GM08714 (cell line): ENCODE measurements at regions not wholly inside any gene's neighbourhood (a gene's known extent, or its start where the extent isn't known, plus 50 kb on each side); places are given as distances from the start of the nearest gene placed in this dataset.

Experiments
- H3K4me3 ChIP-seq: fragments of 200-500 bp; sonication (Bioruptor generic); 2 replicates; pipeline ENCODE4 v1.5.1; 2014; ENCODE audit warnings: mild to moderate bottlenecking, low read length, inconsistent platforms
- ZNF274 ChIP-seq: IDR thresholded peaks from 2 replicates; pipeline ENCODE4 v1.6.1; 2012; ENCODE audit warnings: mild to moderate bottlenecking, low read depth, low read length

DNA sequence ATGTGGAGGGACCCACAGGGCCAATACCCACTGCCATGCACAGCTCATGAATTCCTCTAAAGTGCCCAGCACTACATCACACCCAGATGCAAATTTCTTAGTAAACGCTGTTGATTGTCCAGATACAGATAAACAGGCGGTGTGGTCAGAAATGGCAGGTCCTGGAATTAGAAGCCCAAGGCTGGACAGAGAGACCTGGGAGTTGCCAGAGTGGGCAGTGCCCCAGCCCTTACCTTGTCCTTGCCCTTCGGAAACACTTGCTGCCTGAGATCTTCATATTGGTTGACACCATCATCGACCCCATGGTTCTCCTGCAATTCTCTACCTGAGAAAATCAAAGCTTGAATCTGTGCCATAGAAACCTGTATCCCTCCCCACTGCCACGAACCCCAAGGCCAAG lies 149.3 kb upstream of the ETV3 start:
- no peak overlapping the region for H3K4me3 ChIP-seq
- TF ChIP-seq ZNF274: no peak

DNA sequence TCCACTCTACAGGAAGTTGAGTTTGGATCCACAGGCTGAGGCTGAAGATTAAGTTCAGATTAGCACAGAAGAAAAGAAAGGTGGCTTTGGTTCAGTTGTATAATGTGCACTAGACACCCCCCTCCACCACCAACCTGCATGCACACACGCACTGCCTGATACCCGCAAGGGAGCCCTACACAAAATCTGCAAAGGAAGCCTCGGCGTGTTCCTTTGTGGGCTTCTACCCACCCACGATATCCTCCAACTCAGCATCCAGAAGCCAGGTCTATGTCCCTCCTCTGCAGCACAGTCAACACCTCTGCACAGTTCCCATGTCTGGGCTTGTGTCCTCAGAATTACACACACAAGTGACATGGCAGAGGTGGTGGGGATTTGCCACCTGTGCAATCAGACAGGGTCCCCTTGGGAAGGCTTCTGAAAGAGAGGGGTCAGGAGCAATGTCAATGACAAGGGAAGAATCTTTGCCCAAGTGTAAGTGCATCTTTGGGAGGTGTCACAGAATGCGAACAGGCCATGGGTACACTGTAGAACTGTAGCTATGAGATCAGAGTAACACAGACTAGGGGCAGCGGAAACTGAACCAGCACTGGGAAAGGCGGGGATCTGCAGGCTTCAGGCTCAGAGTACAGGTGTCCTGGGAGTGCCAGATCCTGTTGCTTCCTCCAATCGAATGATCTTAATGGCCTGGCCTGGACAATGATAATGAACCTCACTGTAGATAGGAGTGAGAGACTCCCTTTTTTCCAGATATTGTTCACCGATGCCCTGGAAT lies 148.6 kb upstream of the ETV3 start:
- TF ChIP-seq ZNF274: no peak
- no peak overlapping the region for H3K4me3 ChIP-seq

DNA sequence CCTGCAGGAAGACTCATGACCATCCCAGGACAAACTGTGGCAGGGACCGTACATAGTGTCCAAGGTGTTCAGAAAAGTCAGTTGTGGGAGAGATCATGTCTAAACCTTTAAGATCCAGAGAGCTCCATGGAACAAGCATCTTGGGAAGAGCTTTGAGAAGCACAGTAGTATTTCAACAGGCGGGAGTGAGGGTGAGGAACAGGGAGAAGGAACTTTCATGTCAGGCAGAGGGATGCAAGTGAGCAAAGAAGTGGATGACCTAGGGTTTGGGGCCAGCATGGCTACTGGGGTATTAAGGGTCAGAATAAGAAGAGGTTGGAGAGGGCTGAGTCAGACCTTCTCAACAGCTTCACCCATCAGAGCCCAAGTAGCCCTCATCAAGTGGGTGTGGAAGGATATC lies 147.9 kb upstream of the ETV3 start:
- no peak for TF ChIP-seq ZNF274
- H3K4me3 ChIP-seq: no peak overlapping the region

DNA sequence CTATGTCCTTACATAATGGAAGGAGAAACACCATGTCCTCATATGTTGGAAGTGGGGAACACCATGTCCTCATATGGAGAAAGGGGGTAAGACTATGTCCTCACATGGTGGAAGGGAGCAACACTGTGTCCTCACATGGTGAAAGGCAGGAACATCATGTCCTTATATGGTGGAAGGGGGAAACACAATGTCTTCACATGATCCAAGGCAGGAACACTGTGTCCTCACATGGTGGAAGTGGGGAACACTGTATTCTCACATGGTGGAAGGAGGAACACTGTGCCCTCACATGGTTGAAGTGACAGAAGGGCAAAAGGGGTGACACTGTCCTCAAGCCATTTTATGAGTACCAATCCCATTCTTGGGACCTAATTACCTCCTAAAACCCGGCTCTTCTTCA lies 146.3 kb upstream of the ETV3 start:
- no peak overlapping the region for H3K4me3 ChIP-seq
- TF ChIP-seq ZNF274: no peak

DNA sequence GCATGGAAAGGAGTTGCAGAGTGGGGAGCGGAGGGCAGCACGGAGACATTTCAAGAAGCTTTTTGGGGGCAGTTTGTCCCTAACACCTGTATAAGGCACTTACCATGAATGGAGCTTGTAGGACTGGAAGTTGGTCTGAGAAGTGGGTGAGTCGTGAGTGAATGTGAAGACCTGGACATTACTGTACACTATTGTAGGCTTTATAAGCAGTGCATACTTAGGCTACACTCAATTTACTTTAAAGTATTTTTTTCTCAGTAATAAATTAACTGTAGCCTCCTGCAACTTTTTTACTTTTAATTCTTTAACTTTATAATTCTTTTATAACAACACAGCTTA lies 141.6 kb upstream of the ETV3 start:
- no peak overlapping the region for H3K4me3 ChIP-seq
- no peak for TF ChIP-seq ZNF274

DNA sequence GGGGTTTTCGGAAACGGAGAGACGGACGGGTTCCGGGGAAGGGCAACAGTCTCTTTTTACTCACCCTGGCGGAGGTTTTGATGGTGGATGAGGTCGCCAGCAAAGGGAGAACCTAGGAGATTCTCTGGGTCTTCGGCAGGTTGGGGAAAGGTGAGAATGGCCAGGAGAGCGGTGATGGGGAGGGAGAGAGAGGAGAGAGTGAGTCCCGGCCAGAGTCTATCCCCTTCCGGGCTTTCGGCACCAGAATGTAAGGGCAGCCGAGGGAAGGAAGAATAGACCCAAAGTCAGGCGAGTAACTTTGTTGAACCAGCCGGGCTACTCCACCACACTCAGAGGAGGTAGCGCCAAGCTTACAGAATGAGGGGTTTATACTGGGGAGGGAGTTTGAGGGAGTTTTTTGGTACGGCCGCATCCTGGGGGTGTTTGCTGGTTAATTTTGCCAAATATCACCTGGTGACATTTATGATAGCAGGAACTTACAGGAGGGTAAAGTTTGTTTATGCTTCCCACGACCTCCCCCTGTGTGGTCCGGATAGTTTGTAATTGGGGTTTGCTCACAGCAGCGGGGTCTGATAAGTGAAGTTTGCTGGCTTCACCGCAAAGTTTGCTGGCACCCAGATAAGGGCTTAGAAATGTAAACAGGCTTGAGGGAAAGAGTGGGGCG lies 141.1 kb upstream of the ETV3 start:
- no peak overlapping the region for H3K4me3 ChIP-seq
- no peak for TF ChIP-seq ZNF274

DNA sequence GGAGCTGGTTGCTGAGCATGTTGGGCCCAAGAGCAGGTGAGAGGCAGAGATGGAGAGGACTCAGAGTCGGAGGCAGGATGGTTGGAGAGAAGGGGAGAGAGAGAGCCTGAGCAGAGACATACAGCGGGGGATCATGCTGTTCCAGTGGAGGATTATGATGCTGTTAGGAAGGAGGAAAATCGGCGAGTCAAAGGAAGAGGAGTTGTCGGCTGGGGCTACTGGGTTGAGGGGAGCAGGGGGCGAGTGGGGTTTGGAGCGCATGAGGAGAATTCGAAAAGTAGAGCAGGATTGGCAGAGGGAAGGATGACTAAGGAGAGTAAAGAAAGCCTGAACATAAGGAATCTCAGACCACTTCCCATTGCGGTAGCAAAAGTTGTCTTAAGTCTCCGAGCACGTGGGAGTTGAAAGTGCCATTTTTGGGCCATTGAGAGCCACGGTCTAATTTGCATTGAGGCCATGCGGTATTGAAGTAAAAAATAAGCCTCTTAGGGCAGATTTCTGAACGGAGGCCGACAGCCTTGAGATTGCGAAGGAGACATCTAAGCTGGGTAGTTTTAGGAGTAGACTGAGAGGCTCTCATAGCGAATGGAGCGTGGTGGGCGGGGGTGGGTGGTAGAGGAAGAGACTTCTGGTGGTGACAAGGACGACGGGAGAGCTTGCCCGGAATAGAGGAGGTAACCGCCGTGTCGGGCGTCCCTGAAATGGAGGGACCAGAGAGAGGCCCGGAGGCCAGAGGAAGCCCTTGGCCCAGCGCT lies 140.4 kb upstream of the ETV3 start:
- no peak overlapping the region for H3K4me3 ChIP-seq
- no peak for TF ChIP-seq ZNF274

DNA sequence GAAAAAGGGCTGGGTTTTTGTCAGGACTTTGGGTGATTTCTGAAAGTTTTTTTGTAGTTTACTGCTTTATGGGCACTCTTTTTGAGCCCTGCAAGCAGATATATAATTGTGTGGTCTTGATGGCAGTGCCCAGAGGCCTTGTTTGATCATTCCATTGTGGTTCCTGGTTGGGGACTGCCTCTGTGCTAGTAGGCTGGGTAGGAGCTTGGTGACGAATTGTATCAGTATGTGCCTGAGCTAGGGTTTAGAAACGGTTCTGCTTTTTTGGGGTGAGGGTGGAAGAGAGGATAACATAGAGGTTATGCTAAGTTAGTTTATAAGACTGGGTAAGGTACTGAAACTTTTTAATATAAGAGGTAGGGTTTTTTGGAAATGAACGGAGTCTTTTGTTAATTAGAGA lies 139.7 kb upstream of the ETV3 start:
- no peak overlapping the region for H3K4me3 ChIP-seq
- TF ChIP-seq ZNF274: no peak

DNA sequence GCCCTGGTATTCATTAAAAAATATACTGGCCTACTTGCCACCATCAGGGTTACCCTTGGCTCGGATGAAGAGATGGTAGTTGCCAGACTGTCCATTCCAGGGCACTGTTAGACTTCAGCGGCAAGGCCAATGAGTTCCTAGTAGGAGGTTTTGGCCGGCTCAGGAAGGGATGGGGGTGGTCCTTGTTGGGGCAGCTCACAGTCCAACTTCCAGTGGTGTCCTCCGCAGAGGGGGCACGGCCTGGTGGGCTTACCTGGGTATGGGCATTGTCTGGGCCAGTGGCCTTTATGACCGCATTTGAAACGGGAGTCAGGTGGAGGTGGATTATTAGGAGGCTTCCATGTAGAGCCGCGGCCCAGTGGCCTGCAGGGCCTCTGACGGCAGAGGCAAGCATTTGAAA lies 139.1 kb upstream of the ETV3 start:
- no peak for TF ChIP-seq ZNF274
- no peak overlapping the region for H3K4me3 ChIP-seq

DNA sequence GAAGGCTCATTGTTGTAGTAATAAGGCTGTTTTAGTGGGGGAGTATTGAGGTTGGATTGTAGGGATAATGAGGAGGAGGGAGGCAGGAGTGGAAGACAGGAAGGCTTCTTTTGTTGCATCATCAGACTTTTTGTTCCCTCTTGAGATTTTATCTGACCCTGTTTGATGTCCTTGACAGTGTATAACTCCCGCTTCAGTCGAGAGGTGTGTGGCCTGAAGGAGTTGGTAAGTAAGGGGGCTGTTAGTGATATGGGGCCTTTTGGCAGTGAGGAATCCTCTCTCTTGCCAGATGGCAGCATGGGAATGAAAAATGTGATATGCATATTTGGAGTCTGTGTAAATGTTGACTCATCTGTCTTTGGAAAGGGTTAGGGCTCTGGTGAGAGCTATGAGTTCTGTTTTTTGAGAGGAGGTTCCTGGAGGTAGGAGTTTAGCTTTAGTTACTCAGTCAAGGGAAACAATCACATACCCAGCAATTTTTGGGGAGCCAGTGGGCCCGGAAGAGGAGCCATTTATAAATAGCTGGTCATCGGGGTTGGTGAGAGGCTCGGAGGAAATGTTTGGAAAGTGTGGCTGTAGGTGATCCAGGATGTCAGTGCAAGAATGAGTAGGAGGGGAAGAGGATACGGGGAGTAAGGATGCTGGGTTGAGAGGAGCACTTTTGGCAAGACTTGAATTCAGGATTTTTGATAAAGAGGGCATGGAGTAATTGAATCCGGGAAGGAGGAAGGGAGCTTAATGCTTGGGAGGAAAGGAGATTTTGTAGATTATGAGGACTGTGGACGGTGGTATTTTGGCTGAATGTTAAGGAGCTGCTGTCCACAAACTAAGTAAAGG lies 136.7 kb upstream of the ETV3 start:
- no peak for TF ChIP-seq ZNF274
- H3K4me3 ChIP-seq: no peak overlapping the region

DNA sequence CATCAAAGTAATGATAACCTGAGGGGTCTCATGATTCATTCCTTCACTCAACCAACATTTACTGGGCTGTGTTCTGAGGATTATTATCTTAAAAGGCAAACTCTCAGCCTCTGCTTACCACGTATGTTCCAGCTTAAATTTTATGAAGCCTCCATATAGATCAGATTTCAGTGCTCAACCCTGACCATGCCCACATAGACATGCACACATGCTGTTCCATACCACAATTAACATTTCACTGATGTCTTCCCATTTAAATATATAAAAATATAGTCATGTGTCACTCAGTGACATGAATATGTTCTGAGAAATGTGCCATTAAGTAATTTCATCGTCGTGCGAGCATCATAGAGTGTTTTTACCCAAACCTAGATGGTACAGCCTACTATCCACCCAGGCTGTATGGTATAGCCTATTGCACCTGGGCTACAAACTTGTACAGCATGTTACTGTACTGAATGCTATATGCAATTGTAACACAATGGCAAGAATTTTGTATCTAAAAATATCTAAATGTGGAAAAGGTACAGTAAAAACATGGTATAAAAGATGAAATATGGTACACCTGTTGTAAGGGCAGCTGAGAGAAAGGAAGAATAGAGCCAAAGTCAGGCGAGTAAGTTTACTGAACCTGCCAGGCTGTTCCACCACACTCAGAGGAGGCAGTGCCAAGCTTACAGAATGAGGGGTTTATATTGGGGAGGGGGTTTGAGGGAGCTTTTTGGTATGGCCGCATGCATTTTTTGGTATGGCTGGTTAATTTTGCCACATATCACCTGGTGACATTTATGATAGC lies 134.7 kb upstream of the ETV3 start:
- TF ChIP-seq ZNF274: no peak
- no peak overlapping the region for H3K4me3 ChIP-seq

DNA sequence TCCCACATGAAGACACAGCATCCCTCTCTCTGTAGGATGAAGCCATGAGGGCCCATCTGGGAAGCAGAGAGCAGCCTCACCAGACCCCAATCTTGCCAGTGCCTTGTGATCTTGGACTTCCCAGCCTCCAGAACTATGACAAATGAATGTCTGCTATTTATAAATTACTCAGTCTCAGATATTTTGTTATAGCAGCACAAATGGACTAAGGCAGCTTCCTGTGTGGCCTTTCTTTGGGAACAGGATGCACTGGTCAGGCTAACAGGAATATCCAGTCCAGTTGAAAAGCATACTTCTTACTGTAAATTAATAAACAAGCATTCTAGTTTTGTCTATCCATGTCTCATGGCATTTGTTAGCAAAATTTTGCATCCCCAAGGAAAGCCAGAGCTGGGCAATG lies 134.1 kb upstream of the ETV3 start:
- no peak overlapping the region for H3K4me3 ChIP-seq
- no peak for TF ChIP-seq ZNF274

DNA sequence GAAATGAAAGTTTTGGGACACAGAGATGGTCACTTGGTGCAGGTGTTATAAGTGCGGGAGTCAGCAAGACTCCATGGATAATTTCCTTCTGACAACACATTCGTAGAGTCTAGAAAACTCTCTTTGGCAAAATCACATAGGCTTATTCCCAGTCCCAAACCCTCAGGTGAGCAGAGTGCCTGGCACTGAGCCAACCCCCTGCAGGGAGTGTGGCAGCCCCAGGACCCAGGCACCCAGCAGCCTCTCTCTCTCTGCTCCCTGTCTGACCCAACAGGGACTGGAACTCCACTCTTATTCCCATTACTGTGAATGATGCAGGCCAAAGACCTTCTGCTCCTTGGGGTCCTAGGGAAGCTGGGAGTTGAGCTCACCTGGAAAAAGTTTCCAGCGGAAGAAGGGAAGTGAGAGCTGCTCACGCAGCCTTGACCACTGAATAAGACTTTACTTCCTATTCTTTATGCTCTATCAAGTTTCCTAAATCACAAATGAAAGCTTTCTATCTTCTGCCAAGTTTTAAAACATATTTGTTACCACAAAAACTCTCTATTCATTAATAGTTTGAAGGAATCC lies 132.6 kb upstream of the ETV3 start:
- no peak for TF ChIP-seq ZNF274
- H3K4me3 ChIP-seq: no peak overlapping the region

DNA sequence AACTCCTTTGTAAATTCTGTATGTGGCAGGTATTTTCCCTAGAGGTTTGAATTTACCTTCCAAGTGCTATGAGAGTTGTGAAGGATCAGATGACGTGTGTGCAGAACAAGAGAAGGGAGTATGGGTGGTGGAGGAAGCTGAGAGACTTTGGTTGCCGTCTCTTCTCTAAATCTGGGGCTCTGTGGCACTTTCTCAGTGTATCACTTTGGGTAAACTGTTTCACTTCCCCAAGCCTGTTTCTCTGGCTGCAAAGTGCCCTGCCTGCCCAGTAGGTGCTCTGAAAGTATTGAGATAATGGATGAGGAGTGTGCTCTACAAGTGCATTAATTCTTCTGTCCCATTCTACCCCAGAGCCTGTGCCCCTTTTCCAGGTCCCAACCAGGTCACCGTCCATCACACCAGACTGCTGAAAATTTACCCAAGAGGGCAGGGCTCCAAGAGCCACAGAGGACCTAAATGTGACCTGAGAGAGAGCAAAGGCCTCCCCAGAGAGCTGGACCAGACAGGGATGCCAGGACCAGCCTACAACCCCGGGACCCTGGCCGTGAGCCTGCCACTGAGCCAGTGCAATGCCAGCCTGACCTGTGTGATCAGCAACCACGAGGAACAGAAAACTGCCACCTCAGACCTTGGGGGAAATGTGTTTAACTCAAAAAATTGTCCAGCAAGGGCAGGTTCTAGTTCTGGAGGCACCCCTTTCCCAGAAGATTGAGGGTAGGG lies 131.6 kb upstream of the ETV3 start:
- H3K4me3 ChIP-seq: no peak overlapping the region
- TF ChIP-seq ZNF274: no peak
